SK-N-SH (cell line): ENCODE measurements at regions not wholly inside any gene's neighbourhood (a gene's known extent, or its start where the extent isn't known, plus 50 kb on each side); places are given as distances from the start of the nearest gene placed in this dataset.

Experiments used
- CTCF ChIA-PET: fragments of 300-600, 350-600 bp; formaldehyde crosslinking; extraction: SDS; loops from one replicate; lab custom pipeline; 2021; lab: Yijun Ruan, JAX
- POLR2A ChIA-PET: fragments of 350-600 bp; sonication (Branson Sonifier 250); formaldehyde crosslinking; extraction: SDS; loops from one replicate; lab custom pipeline; 2020; ENCODE audit warnings: antibody characterized with exemption, inconsistent platforms; lab: Yijun Ruan, JAX
- DNase-seq: peaks from one replicate; pipeline ENCODE4 v3.0.0; 2012
- H2AFZ ChIP-seq: fragments of 200-600 bp; sonication (generic); 2 replicates; pipeline ENCODE4 v1.8.1; 2016; ENCODE audit warnings: antibody characterized with exemption, mild to moderate bottlenecking, low read depth
- H3F3A ChIP-seq: fragments of 200-600 bp; sonication (generic); replicated peaks from 2 replicates; pipeline ENCODE3; 2016; ENCODE audit warnings: antibody characterized with exemption, mild to moderate bottlenecking; ENCODE audit not compliant: insufficient read depth
- H3K27ac ChIP-seq, 2 experiments: fragments of 200-500 bp in 1 of 2; fragments of 200-600 bp in 1 of 2; sonication (Bioruptor generic) in 1 of 2; sonication (generic), shearing (Covaris generic) in 1 of 2; 2 replicates each; pipeline versions ENCODE4 v1.5.1 to v1.6.1; 2014 to 2016; ENCODE audit warnings: low read depth in 2 of 2, inconsistent platforms in 1 of 2, low read length in 1 of 2, mild to moderate bottlenecking in 1 of 2, mixed read lengths in 1 of 2
- H3K27me3 ChIP-seq: fragments of 200-600 bp; sonication (generic), shearing (Covaris generic); 2 replicates; pipeline ENCODE4 v1.6.1; 2016; ENCODE audit warnings: mixed run types; ENCODE audit not compliant: insufficient read depth
- H3K36me3 ChIP-seq, 2 experiments: fragments of 200-500 bp in 1 of 2; fragments of 200-600 bp in 1 of 2; sonication (Bioruptor generic) in 1 of 2; sonication (generic) in 1 of 2; replicated peaks in 1 of 2; 2 replicates each; pipeline versions ENCODE3 to v1.5.1; 2014 to 2016; ENCODE audit warnings: low read length in 1 of 2, mild to moderate bottlenecking in 1 of 2; ENCODE audit not compliant: insufficient read depth in 2 of 2, control insufficient read depth in 1 of 2
- H3K4me1 ChIP-seq, 2 experiments: fragments of 200-500 bp in 1 of 2; fragments of 200-600 bp in 1 of 2; sonication (Bioruptor generic) in 1 of 2; sonication (generic), shearing (Covaris generic) in 1 of 2; 2 replicates each; pipeline versions ENCODE4 v1.5.1 to v1.6.1; 2014 to 2016; ENCODE audit warnings: low read depth in 1 of 2, low read length in 1 of 2, mixed run types in 1 of 2; ENCODE audit not compliant: insufficient read depth in 2 of 2, control insufficient read depth in 1 of 2
- H3K4me2 ChIP-seq: fragments of 200-600 bp; sonication (generic), shearing (Covaris generic); 2 replicates; pipeline ENCODE4 v1.6.1; 2017; ENCODE audit warnings: mixed run types
- H3K4me3 ChIP-seq, 2 experiments: fragments of 200-500 bp in 1 of 2; fragments of 200-600 bp in 1 of 2; sonication (Bioruptor generic) in 1 of 2; sonication (generic), shearing (Covaris generic) in 1 of 2; 2 replicates each; pipeline versions ENCODE4 v1.5.1 to v1.8.1; 2014 to 2016; ENCODE audit warnings: low read depth in 2 of 2, inconsistent platforms in 1 of 2, low read length in 1 of 2, mild to moderate bottlenecking in 1 of 2, mixed read lengths in 1 of 2, moderate library complexity in 1 of 2
- H3K79me2 ChIP-seq: fragments of 200-600 bp; sonication (generic); 2 replicates; pipeline ENCODE4 v1.8.1; 2017; ENCODE audit warnings: mild to moderate bottlenecking; ENCODE audit not compliant: insufficient read depth
- H3K9ac ChIP-seq: fragments of 200-600 bp; sonication (generic); 2 replicates; pipeline ENCODE4 v1.6.1; 2017; ENCODE audit warnings: mixed run types
- H3K9me2 ChIP-seq: fragments of 200-600 bp; sonication (generic); 2 replicates; pipeline ENCODE4 v1.6.1; 2017; ENCODE audit warnings: mixed run types
- H3K9me3 ChIP-seq: fragments of 200-600 bp; sonication (generic); 2 replicates; pipeline ENCODE4 v1.6.1; 2017; ENCODE audit warnings: mixed run types, mild to moderate bottlenecking, moderate library complexity
- H4K20me1 ChIP-seq: fragments of 200-600 bp; sonication (generic); 2 replicates; pipeline ENCODE4 v1.6.1; 2017; ENCODE audit warnings: mild to moderate bottlenecking, mixed run types; ENCODE audit not compliant: insufficient read depth
- CHD2 ChIP-seq: fragments of 150-350 bp; IDR thresholded peaks from 2 replicates; pipeline ENCODE4 v1.6.1; 2018; ENCODE audit warnings: low read length; ENCODE audit not compliant: partially characterized antibody
- EP300 ChIP-seq, 2 experiments: IDR thresholded peaks; 2 replicates each; pipeline versions ENCODE4 v1.4.0 to v1.6.1; 2012; ENCODE audit warnings: borderline replicate concordance in 1 of 2, low read depth in 1 of 2, low read length in 1 of 2
- FOXJ3 ChIP-seq: sonication (generic); formaldehyde crosslinking; IDR thresholded peaks from 2 replicates; pipeline ENCODE4 v1.5.1; 2020; ENCODE audit warnings: mild to moderate bottlenecking, missing genetic modification reagents
- JUND ChIP-seq: IDR thresholded peaks from 2 replicates; pipeline ENCODE4 v1.4.0; 2012
- MXI1 ChIP-seq: IDR thresholded peaks from 2 replicates; pipeline ENCODE4 v1.6.1; 2012; ENCODE audit warnings: mild to moderate bottlenecking, low read depth, low read length, improper control_type of control experiment
- PBX3 ChIP-seq: IDR thresholded peaks from 2 replicates; pipeline ENCODE4; 2012
- RAD21 ChIP-seq: IDR thresholded peaks from 2 replicates; pipeline ENCODE4 v1.6.1; 2012; ENCODE audit warnings: mild to moderate bottlenecking, low read length
- RFX5 ChIP-seq: IDR thresholded peaks from 2 replicates; pipeline ENCODE4 v1.6.1; 2012; ENCODE audit warnings: mild to moderate bottlenecking, improper control_type of control experiment, low read length
- RXRA ChIP-seq: IDR thresholded peaks from 2 replicates; pipeline ENCODE4 v1.4.0; 2012; ENCODE audit warnings: low read depth, mild to moderate bottlenecking, borderline replicate concordance
- SMC3 ChIP-seq: IDR thresholded peaks from 2 replicates; pipeline ENCODE4 v1.6.1; 2012; ENCODE audit warnings: low read depth, low read length, improper control_type of control experiment
- TEAD4 ChIP-seq: IDR thresholded peaks from 2 replicates; pipeline ENCODE4 v1.4.0; 2012; ENCODE audit warnings: mild to moderate bottlenecking, borderline replicate concordance; ENCODE audit not compliant: insufficient read depth
- WGBS: methylation state at CpG from one replicate; pipeline ENCODE4 v1.1.6; 2017; ENCODE audit warnings: low lambda C conversion rate; 5-methylcytosine and 5-hydroxymethylcytosine counted together
- TF ChIP-seq, protein P1 (sequence below): fragments of 150-350 bp; IDR thresholded peaks from 2 replicates; pipeline ENCODE4 v1.6.1; 2016; ENCODE audit warnings: mild to moderate bottlenecking, low read depth, low read length
- TF ChIP-seq, protein P2 (sequence below): IDR thresholded peaks from 2 replicates; pipeline ENCODE4 v1.6.1; 2012; ENCODE audit warnings: mild to moderate bottlenecking, low read depth, low read length, moderate library complexity
- TF ChIP-seq, protein P3 (sequence below): fragments of 150-350 bp; IDR thresholded peaks from 2 replicates; pipeline ENCODE4 v1.6.1; 2017; ENCODE audit warnings: antibody characterized with exemption, low read length, low read depth, borderline replicate concordance

DNA sequence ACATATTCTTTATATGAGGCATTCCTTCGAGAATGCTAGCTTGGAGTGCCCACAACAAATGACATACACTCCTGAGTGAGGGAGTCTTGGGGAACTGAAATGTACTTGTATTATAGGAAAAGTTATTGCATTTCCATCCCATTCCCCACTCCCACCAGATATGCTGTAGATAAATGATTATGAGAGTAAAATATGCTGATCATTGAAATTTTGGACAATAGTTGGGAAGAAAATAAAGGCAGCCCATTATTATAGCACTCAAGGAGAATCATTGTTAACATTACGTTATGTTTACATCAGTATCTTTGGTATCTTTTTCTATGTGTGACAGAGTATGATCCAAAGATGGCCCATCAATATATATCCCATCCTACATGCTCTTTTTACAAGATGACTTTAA, 194.4 kb downstream of the GATA3 start:
- CTCF ChIA-PET = no interaction called here

More for the DNA sequence above, 194.4 kb downstream of the GATA3 start:
- Histone ChIP-seq H3F3A (no peaks in the 10 kb centered on the region), H3K4me1 (peaks cover 0 to 10% of the 10 kb centered on the region in 2 experiments; a peak in 1 of 4 replicates), H3K9me3 (no peaks in the 10 kb centered on the region), H3K36me3 (no peaks in the 10 kb centered on the region), H3K4me2 (no peak overlapping the region), H3K79me2 (no peaks in the 10 kb centered on the region), H3K27me3 (no peaks in the 10 kb centered on the region), H2AFZ (no peak overlapping the region), H3K4me3 (no peak overlapping the region), H3K9ac (no peak overlapping the region), H3K27ac (no peak overlapping the region), H4K20me1 (no peaks in the 10 kb centered on the region), H3K9me2 (no peaks in the 10 kb centered on the region)
- POLR2A ChIA-PET = no interaction called here
- 40% methylated on average over 2 of the region's 2 CpGs for WGBS
- DNase-seq = no peak
- TF ChIP-seq, protein P1, sequence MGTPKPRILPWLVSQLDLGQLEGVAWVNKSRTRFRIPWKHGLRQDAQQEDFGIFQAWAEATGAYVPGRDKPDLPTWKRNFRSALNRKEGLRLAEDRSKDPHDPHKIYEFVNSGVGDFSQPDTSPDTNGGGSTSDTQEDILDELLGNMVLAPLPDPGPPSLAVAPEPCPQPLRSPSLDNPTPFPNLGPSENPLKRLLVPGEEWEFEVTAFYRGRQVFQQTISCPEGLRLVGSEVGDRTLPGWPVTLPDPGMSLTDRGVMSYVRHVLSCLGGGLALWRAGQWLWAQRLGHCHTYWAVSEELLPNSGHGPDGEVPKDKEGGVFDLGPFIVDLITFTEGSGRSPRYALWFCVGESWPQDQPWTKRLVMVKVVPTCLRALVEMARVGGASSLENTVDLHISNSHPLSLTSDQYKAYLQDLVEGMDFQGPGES = no peak
- TF ChIP-seq RFX5 (no peak), JUND (no peak), RXRA (no peak), MXI1 (no peak), RAD21 (no peak), TEAD4 (no peak), PBX3 (no peak), EP300 (IDR thresholded peaks at IDR 0.05; ENCODE audit: borderline replicate concordance in 1 of 2, low read depth in 1 of 2, low read length in 1 of 2) (no peak), FOXJ3 (CRISPR knock-in tag) (no peak), CHD2 (no peak), SMC3 (no peak)
- TF ChIP-seq, protein P2, sequence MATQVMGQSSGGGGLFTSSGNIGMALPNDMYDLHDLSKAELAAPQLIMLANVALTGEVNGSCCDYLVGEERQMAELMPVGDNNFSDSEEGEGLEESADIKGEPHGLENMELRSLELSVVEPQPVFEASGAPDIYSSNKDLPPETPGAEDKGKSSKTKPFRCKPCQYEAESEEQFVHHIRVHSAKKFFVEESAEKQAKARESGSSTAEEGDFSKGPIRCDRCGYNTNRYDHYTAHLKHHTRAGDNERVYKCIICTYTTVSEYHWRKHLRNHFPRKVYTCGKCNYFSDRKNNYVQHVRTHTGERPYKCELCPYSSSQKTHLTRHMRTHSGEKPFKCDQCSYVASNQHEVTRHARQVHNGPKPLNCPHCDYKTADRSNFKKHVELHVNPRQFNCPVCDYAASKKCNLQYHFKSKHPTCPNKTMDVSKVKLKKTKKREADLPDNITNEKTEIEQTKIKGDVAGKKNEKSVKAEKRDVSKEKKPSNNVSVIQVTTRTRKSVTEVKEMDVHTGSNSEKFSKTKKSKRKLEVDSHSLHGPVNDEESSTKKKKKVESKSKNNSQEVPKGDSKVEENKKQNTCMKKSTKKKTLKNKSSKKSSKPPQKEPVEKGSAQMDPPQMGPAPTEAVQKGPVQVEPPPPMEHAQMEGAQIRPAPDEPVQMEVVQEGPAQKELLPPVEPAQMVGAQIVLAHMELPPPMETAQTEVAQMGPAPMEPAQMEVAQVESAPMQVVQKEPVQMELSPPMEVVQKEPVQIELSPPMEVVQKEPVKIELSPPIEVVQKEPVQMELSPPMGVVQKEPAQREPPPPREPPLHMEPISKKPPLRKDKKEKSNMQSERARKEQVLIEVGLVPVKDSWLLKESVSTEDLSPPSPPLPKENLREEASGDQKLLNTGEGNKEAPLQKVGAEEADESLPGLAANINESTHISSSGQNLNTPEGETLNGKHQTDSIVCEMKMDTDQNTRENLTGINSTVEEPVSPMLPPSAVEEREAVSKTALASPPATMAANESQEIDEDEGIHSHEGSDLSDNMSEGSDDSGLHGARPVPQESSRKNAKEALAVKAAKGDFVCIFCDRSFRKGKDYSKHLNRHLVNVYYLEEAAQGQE = no peak
- TF ChIP-seq, protein P3, sequence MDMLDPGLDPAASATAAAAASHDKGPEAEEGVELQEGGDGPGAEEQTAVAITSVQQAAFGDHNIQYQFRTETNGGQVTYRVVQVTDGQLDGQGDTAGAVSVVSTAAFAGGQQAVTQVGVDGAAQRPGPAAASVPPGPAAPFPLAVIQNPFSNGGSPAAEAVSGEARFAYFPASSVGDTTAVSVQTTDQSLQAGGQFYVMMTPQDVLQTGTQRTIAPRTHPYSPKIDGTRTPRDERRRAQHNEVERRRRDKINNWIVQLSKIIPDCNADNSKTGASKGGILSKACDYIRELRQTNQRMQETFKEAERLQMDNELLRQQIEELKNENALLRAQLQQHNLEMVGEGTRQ = no peak
